Activated naive CD8-positive, alpha-beta T cell treated with anti-CD3 and anti-CD28 coated beads, Interleukin-2, amount 50 U/mL, for 24 hours (primary cell): ENCODE measurements at regions not wholly inside any gene's neighbourhood (a gene's known extent, or its start where the extent isn't known, plus 50 kb on each side); places are given as distances from the start of the nearest gene placed in this dataset.

ENCODE experiments used
- ATAC-seq: fragments of 150-1000 bp; cut with Tn5 transposase; one replicate; pipeline ENCODE4 v1.10.0; 2021
- DNase-seq: peaks from one replicate; pipeline ENCODE4 v3.0.0; 2021
- H3K27ac Mint-ChIP-seq: one replicate; pipeline ENCODE4 v1.8.0; 2021; ENCODE audit warnings: mild to moderate bottlenecking, mixed read lengths
- H3K27me3 Mint-ChIP-seq: one replicate; pipeline ENCODE4 v1.8.0; 2021; ENCODE audit warnings: mixed read lengths
- H3K36me3 Mint-ChIP-seq: one replicate; pipeline ENCODE4 v1.8.0; 2021; ENCODE audit warnings: low read depth, mixed read lengths
- H3K4me1 Mint-ChIP-seq: one replicate; pipeline ENCODE4 v1.8.0; 2021; ENCODE audit warnings: mixed read lengths
- H3K4me3 Mint-ChIP-seq: one replicate; pipeline ENCODE4 v1.8.0; 2021; ENCODE audit warnings: mild to moderate bottlenecking, moderate library complexity, mixed read lengths
- H3K9me3 Mint-ChIP-seq: one replicate; pipeline ENCODE4 v1.8.0; 2021; ENCODE audit warnings: mixed read lengths

- DNase-seq (no peak), ATAC-seq (no peak)
- Mint-ChIP-seq H3K4me1 (no peaks in the 10 kb centered on the region), H3K9me3 (no peaks in the 10 kb centered on the region), H3K36me3 (no peaks in the 10 kb centered on the region), H3K4me3 (no peak overlapping the region), H3K27ac (no peak overlapping the region), H3K27me3 (peaks cover 8% of the 10 kb centered on the region)
Measured at GRCh38 chr19:29283366-29283765, 70.4 kb upstream of the UQCRFS1 start.

DNA sequence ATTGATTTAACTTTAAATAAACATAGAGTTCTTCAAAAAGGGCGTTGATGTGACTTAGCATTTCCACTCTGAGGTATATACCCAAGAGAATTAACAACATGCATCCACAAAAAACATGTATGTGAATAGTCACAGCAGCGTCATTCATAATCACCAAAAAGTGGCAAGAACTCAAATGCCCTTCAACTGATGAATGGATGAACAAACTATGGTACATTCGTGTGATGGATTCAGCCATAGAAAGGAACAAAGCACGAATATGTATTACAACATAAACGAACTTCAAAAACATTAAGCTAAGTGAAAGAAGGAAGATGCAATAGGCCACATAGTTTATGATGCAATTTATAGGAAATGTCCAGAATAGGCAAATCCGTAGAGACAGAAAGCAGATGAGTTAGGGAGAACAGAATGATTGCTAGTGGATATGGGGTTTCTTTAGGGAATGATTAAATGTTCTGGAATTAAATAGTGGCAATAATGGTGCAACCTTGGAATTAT, 72.3 kb upstream of the UQCRFS1 start:
- Mint-ChIP-seq H3K36me3 (no peaks in the 10 kb centered on the region), H3K4me1 (no peaks in the 10 kb centered on the region), H3K9me3 (no peaks in the 10 kb centered on the region), H3K4me3 (no peak overlapping the region), H3K27me3 (peaks cover 8% of the 10 kb centered on the region), H3K27ac (no peak overlapping the region)
- DNase-seq, result no peak
- no peak for ATAC-seq

GRCh38 chr19:29285878-29286277, 72.9 kb upstream of the UQCRFS1 start:
- no peaks in the 10 kb centered on the region for H3K36me3 Mint-ChIP-seq
- H3K9me3 Mint-ChIP-seq, result no peaks in the 10 kb centered on the region
- peaks cover 8% of the 10 kb centered on the region for H3K27me3 Mint-ChIP-seq
- no peaks in the 10 kb centered on the region for H3K4me1 Mint-ChIP-seq
- DNase-seq (no peak), ATAC-seq (no peak)
- H3K4me3 Mint-ChIP-seq, result no peak overlapping the region
- no peak overlapping the region for H3K27ac Mint-ChIP-seq

- H3K4me3 Mint-ChIP-seq, result no peak overlapping the region
- no peaks in the 10 kb centered on the region for H3K4me1 Mint-ChIP-seq
- no peak for DNase-seq
- H3K27me3 Mint-ChIP-seq, result peaks cover 12% of the 10 kb centered on the region
- no peaks in the 10 kb centered on the region for H3K36me3 Mint-ChIP-seq
- no peak for ATAC-seq
- no peaks in the 10 kb centered on the region for H3K9me3 Mint-ChIP-seq
- no peak overlapping the region for H3K27ac Mint-ChIP-seq
Measured at GRCh38 chr19:29287061-29287460, 74.1 kb upstream of the UQCRFS1 start.

DNA sequence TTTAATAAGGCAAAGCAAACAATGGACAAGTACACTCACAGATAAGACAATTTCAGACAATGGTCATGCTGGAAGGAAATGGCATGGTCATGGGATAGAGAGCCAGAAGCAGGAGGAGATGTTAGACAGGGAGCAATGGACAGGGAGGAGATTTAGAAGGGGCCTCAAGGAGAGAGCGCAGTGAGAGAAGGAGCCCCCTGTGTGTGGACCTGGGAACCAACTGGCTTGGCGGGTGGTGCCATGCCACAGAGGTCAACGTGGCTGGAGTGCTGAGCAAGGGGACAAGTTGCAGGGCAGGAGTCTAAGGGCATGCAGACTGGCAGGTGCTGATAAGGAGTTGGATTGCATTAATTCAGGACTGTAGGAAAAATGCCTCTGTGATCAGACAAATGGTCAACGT, 75.3 kb upstream of the UQCRFS1 start:
- Mint-ChIP-seq H3K9me3 (no peaks in the 10 kb centered on the region), H3K27me3 (peaks cover 13% of the 10 kb centered on the region), H3K4me3 (no peak overlapping the region), H3K36me3 (no peaks in the 10 kb centered on the region), H3K4me1 (no peaks in the 10 kb centered on the region), H3K27ac (no peak overlapping the region)
- DNase-seq (no peak), ATAC-seq (no peak)

GRCh38 chr19:29289020-29289419, 76.1 kb upstream of the UQCRFS1 start:
- ATAC-seq, result no peak
- Mint-ChIP-seq H3K27ac (no peak overlapping the region), H3K27me3 (peaks cover 14% of the 10 kb centered on the region), H3K4me1 (peaks cover 7% of the 10 kb centered on the region), H3K36me3 (no peaks in the 10 kb centered on the region), H3K4me3 (no peak overlapping the region), H3K9me3 (no peaks in the 10 kb centered on the region)
- no peak for DNase-seq

GRCh38 chr19:29290853-29291252, 77.9 kb upstream of the UQCRFS1 start:
- ATAC-seq (no peak), DNase-seq (no peak)
- Mint-ChIP-seq H3K27me3 (peaks cover 13% of the 10 kb centered on the region), H3K9me3 (no peaks in the 10 kb centered on the region), H3K4me1 (peaks cover 20% of the 10 kb centered on the region), H3K36me3 (no peaks in the 10 kb centered on the region), H3K4me3 (no peak overlapping the region), H3K27ac (no peak overlapping the region)

DNA sequence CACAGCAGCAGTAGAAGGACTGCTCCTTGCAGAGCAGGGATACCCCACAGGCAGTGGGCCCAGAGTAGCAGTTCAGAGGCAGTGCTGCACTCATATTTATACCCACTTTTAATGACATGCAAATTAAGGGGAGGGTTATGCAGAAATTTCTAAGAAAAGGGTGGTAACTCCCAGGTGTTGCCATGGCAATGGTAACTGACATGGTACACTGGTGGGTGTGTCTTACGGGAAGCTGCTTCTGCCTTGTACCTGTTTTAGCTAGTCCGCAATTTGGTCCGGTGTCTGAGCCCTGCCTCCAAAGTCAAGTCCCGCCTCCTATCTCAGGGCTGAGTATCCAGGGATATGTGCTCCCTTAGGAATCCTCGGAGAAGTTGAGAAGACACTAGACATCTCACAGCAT, 79.2 kb upstream of the UQCRFS1 start:
- DNase-seq (no peak), ATAC-seq (no peak)
- Mint-ChIP-seq H3K4me3 (no peak overlapping the region), H3K27me3 (peaks cover 13% of the 10 kb centered on the region), H3K4me1 (peaks cover 20% of the 10 kb centered on the region), H3K9me3 (no peaks in the 10 kb centered on the region), H3K27ac (no peak overlapping the region), H3K36me3 (no peaks in the 10 kb centered on the region)

- peaks cover 20% of the 10 kb centered on the region for H3K4me1 Mint-ChIP-seq
- H3K36me3 Mint-ChIP-seq, result no peaks in the 10 kb centered on the region
- no peak overlapping the region for H3K4me3 Mint-ChIP-seq
- no peak overlapping the region for H3K27ac Mint-ChIP-seq
- peaks cover 13% of the 10 kb centered on the region for H3K27me3 Mint-ChIP-seq
- no peak for ATAC-seq
- H3K9me3 Mint-ChIP-seq, result no peaks in the 10 kb centered on the region
- no peak for DNase-seq
Measured at GRCh38 chr19:29292562-29292961, 79.6 kb upstream of the UQCRFS1 start.

GRCh38 chr19:29293292-29293691, 80.3 kb upstream of the UQCRFS1 start:
- DNase-seq, result no peak
- H3K27me3 Mint-ChIP-seq, result peaks cover 13% of the 10 kb centered on the region
- no peak overlapping the region for H3K27ac Mint-ChIP-seq
- no peak overlapping the region for H3K4me3 Mint-ChIP-seq
- H3K9me3 Mint-ChIP-seq, result no peaks in the 10 kb centered on the region
- no peaks in the 10 kb centered on the region for H3K36me3 Mint-ChIP-seq
- no peak for ATAC-seq
- H3K4me1 Mint-ChIP-seq, result peaks cover 20% of the 10 kb centered on the region

- Mint-ChIP-seq H3K4me1 (peaks cover 20% of the 10 kb centered on the region), H3K4me3 (no peak overlapping the region), H3K9me3 (no peaks in the 10 kb centered on the region), H3K27me3 (peaks cover 13% of the 10 kb centered on the region), H3K27ac (no peak overlapping the region), H3K36me3 (no peaks in the 10 kb centered on the region)
- DNase-seq (peak; percentile 12), ATAC-seq (peak; percentile 42)
Measured at GRCh38 chr19:29293736-29294342, 80.9 kb upstream of the UQCRFS1 start.

DNA sequence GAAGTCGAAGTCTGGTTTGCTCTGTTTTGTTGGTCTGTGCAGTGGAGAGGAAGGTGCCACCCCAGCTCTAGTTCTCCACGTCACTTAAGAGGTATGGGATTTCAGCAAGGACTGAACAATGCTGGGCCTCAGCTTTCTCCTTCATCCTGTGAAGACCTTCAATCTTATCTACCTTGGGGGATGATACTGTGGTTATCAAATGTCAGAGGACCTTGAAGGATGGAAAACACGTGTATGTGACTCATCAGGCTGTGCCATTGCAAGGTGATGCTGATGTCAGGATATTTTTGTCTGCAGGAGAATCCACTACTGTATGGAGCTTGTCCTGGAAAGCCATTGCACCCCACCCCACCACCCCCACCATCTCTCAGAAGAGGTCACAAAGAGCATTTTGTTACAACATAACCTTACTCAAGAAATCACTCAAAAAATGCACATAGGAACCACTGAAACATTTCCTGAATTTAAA, 81.4 kb upstream of the UQCRFS1 start:
- H3K27me3 Mint-ChIP-seq, result peaks cover 13% of the 10 kb centered on the region
- no peaks in the 10 kb centered on the region for H3K36me3 Mint-ChIP-seq
- no peak overlapping the region for H3K4me3 Mint-ChIP-seq
- ATAC-seq (peak; percentile 60), DNase-seq (no peak)
- H3K9me3 Mint-ChIP-seq, result no peaks in the 10 kb centered on the region
- H3K4me1 Mint-ChIP-seq, result peaks cover 20% of the 10 kb centered on the region
- H3K27ac Mint-ChIP-seq, result peak overlapping the region; percentile 60

GRCh38 chr19:29295285-29295684, 82.3 kb upstream of the UQCRFS1 start:
- H3K4me3 Mint-ChIP-seq, result no peak overlapping the region
- peaks cover 13% of the 10 kb centered on the region for H3K27me3 Mint-ChIP-seq
- no peak for ATAC-seq
- no peak for DNase-seq
- H3K36me3 Mint-ChIP-seq, result no peaks in the 10 kb centered on the region
- peaks cover 20% of the 10 kb centered on the region for H3K4me1 Mint-ChIP-seq
- no peak overlapping the region for H3K27ac Mint-ChIP-seq
- no peaks in the 10 kb centered on the region for H3K9me3 Mint-ChIP-seq

- H3K4me3 Mint-ChIP-seq, result no peak overlapping the region
- ATAC-seq (no peak), DNase-seq (no peak)
- no peaks in the 10 kb centered on the region for H3K36me3 Mint-ChIP-seq
- H3K27ac Mint-ChIP-seq, result no peak overlapping the region
- no peaks in the 10 kb centered on the region for H3K9me3 Mint-ChIP-seq
- peaks cover 9% of the 10 kb centered on the region for H3K27me3 Mint-ChIP-seq
- peaks cover 20% of the 10 kb centered on the region for H3K4me1 Mint-ChIP-seq
Measured at GRCh38 chr19:29297381-29297780, 84.4 kb upstream of the UQCRFS1 start.

GRCh38 chr19:29299416-29300380, 86.7 kb upstream of the UQCRFS1 start:
- no peaks in the 10 kb centered on the region for H3K9me3 Mint-ChIP-seq
- peaks cover 5% of the 10 kb centered on the region for H3K27me3 Mint-ChIP-seq
- ATAC-seq, result no peak
- no peak overlapping the region for H3K27ac Mint-ChIP-seq
- H3K4me3 Mint-ChIP-seq, result no peak overlapping the region
- no peak for DNase-seq
- no peaks in the 10 kb centered on the region for H3K36me3 Mint-ChIP-seq
- peaks cover 12% of the 10 kb centered on the region for H3K4me1 Mint-ChIP-seq
